WTC11 (cell line): ENCODE measurements at regions not wholly inside any gene's neighbourhood (a gene's known extent, or its start where the extent isn't known, plus 50 kb on each side); places are given as distances from the start of the nearest gene placed in this dataset.

Experiments
- ATAC-seq: fragments of 200-7000 bp; cut with Tn5 transposase; 2 replicates; pipeline ENCODE4 v1.10.0; 2021; ENCODE audit warnings: mild to moderate bottlenecking, moderate library complexity
- CTCF ChIA-PET: fragments of 300-600 bp; sonication (Branson Sonifier 250); formaldehyde crosslinking; loops from one replicate; lab custom pipeline; 2021; ENCODE audit warnings: antibody characterized with exemption; lab: Charles Lee
- POLR2A ChIA-PET: fragments of 350-600 bp; sonication (Branson Sonifier 250); formaldehyde crosslinking; loops from one replicate; lab custom pipeline; 2021; ENCODE audit warnings: antibody characterized with exemption; lab: Charles Lee
- DNase-seq: peaks from one replicate; pipeline ENCODE4 v3.0.0; 2021; ENCODE audit warnings: low spot score
- H3K27ac Mint-ChIP-seq: 2 replicates; pipeline ENCODE4 v1.8.0; 2021; ENCODE audit warnings: mixed read lengths
- H3K27me3 Mint-ChIP-seq: 2 replicates; pipeline ENCODE4 v1.8.0; 2021; ENCODE audit warnings: low read depth, mild to moderate bottlenecking, moderate library complexity, mixed read lengths
- H3K36me3 Mint-ChIP-seq: 2 replicates; pipeline ENCODE4 v1.8.0; 2021; ENCODE audit warnings: mixed read lengths
- H3K4me1 Mint-ChIP-seq: 2 replicates; pipeline ENCODE4 v1.8.0; 2022; ENCODE audit warnings: mixed read lengths
- H3K4me3 Mint-ChIP-seq: 2 replicates; pipeline ENCODE4 v1.8.0; 2021; ENCODE audit warnings: mild to moderate bottlenecking, moderate library complexity, mixed read lengths
- H3K9me3 Mint-ChIP-seq: 2 replicates; pipeline ENCODE4 v1.8.0; 2021; ENCODE audit warnings: mixed read lengths
- CTCF ChIP-seq: fragments of 200-600 bp; IDR thresholded peaks from 2 replicates; pipeline ENCODE4 v1.8.0; 2022; ENCODE audit warnings: antibody characterized with exemption
- EMX1 ChIP-seq: fragments of 250-450 bp; sonication (Bioruptor Pico); IDR thresholded peaks from 2 replicates; pipeline ENCODE4 v1.8.0; 2021; ENCODE audit warnings: mild to moderate bottlenecking
- ESRRA ChIP-seq: sonication (generic); formaldehyde crosslinking; IDR thresholded peaks from 2 replicates; pipeline ENCODE4 v1.8.1; 2022; ENCODE audit warnings: mild to moderate bottlenecking, missing genetic modification reagents, borderline replicate concordance
- FOXP4 ChIP-seq: sonication (generic); formaldehyde crosslinking; IDR thresholded peaks from 2 replicates; pipeline ENCODE4 v1.8.0; 2022; ENCODE audit warnings: mild to moderate bottlenecking, missing genetic modification reagents
- GRHL2 ChIP-seq: fragments of 250-450 bp; sonication (Bioruptor Pico); IDR thresholded peaks from 2 replicates; pipeline ENCODE4 v1.8.0; 2022; ENCODE audit warnings: mild to moderate bottlenecking, moderate library complexity; ENCODE audit not compliant: insufficient replicate concordance, severe bottlenecking
- IRF2 ChIP-seq: sonication (generic); formaldehyde crosslinking; IDR thresholded peaks from 2 replicates; pipeline ENCODE4 v1.8.0; 2022; ENCODE audit warnings: low read depth, missing genetic modification reagents, borderline replicate concordance
- MXD4 ChIP-seq: fragments of 250-450 bp; sonication (Bioruptor Pico); IDR thresholded peaks from 2 replicates; pipeline ENCODE4 v1.8.0; 2021; ENCODE audit warnings: mild to moderate bottlenecking, moderate library complexity, borderline replicate concordance
- OVOL2 ChIP-seq: fragments of 250-450 bp; sonication (Bioruptor Pico); IDR thresholded peaks from 2 replicates; pipeline ENCODE4 v1.9.0; 2021; ENCODE audit warnings: mild to moderate bottlenecking, borderline replicate concordance
- PREB ChIP-seq: sonication (generic); formaldehyde crosslinking; IDR thresholded peaks from 2 replicates; pipeline ENCODE4 v1.8.1; 2022; ENCODE audit warnings: mild to moderate bottlenecking, missing genetic modification reagents, moderate library complexity, borderline replicate concordance
- STAT6 ChIP-seq: sonication (generic); formaldehyde crosslinking; conservative IDR thresholded peaks from 2 replicates; pipeline ENCODE4 v1.8.1; 2023; ENCODE audit warnings: mild to moderate bottlenecking, low read depth, missing genetic modification reagents, moderate library complexity
- ZBTB21 ChIP-seq: sonication (generic); formaldehyde crosslinking; IDR thresholded peaks from 2 replicates; pipeline ENCODE4 v1.8.1; 2023; ENCODE audit warnings: mild to moderate bottlenecking, missing genetic modification reagents, borderline replicate concordance
- TF ChIP-seq, protein P1 (sequence below): sonication (generic); formaldehyde crosslinking; IDR thresholded peaks from 2 replicates; pipeline ENCODE4 v1.8.1; 2023; ENCODE audit warnings: mild to moderate bottlenecking, missing genetic modification reagents
- TF ChIP-seq, protein P2 (sequence below): sonication (generic); formaldehyde crosslinking; IDR thresholded peaks from 2 replicates; pipeline ENCODE4 v1.8.0; 2022; ENCODE audit warnings: missing genetic modification reagents

- ATAC-seq, result no peak
- no peaks in the 10 kb centered on the region for H3K36me3 Mint-ChIP-seq
- peaks cover 24% of the 10 kb centered on the region for H3K4me1 Mint-ChIP-seq
- H3K9me3 Mint-ChIP-seq, result no peaks in the 10 kb centered on the region
- CTCF ChIA-PET, result no interaction called here
- no peak for DNase-seq
- no peak overlapping the region for H3K27ac Mint-ChIP-seq
- no peak for TF ChIP-seq FOXP4 (CRISPR knock-in tag)
- no peak for TF ChIP-seq OVOL2 (CRISPR knock-in tag)
- TF ChIP-seq ZBTB21 (CRISPR knock-in tag), result no peak
- TF ChIP-seq, protein P1, sequence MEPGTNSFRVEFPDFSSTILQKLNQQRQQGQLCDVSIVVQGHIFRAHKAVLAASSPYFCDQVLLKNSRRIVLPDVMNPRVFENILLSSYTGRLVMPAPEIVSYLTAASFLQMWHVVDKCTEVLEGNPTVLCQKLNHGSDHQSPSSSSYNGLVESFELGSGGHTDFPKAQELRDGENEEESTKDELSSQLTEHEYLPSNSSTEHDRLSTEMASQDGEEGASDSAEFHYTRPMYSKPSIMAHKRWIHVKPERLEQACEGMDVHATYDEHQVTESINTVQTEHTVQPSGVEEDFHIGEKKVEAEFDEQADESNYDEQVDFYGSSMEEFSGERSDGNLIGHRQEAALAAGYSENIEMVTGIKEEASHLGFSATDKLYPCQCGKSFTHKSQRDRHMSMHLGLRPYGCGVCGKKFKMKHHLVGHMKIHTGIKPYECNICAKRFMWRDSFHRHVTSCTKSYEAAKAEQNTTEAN, result no peak
- no peak for TF ChIP-seq IRF2
- TF ChIP-seq CTCF, result no peak
- TF ChIP-seq, protein P2, sequence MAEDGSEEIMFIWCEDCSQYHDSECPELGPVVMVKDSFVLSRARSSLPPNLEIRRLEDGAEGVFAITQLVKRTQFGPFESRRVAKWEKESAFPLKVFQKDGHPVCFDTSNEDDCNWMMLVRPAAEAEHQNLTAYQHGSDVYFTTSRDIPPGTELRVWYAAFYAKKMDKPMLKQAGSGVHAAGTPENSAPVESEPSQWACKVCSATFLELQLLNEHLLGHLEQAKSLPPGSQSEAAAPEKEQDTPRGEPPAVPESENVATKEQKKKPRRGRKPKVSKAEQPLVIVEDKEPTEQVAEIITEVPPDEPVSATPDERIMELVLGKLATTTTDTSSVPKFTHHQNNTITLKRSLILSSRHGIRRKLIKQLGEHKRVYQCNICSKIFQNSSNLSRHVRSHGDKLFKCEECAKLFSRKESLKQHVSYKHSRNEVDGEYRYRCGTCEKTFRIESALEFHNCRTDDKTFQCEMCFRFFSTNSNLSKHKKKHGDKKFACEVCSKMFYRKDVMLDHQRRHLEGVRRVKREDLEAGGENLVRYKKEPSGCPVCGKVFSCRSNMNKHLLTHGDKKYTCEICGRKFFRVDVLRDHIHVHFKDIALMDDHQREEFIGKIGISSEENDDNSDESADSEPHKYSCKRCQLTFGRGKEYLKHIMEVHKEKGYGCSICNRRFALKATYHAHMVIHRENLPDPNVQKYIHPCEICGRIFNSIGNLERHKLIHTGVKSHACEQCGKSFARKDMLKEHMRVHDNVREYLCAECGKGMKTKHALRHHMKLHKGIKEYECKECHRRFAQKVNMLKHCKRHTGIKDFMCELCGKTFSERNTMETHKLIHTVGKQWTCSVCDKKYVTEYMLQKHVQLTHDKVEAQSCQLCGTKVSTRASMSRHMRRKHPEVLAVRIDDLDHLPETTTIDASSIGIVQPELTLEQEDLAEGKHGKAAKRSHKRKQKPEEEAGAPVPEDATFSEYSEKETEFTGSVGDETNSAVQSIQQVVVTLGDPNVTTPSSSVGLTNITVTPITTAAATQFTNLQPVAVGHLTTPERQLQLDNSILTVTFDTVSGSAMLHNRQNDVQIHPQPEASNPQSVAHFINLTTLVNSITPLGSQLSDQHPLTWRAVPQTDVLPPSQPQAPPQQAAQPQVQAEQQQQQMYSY (CRISPR knock-in tag), result no peak
- TF ChIP-seq STAT6 (CRISPR knock-in tag), result no peak
- TF ChIP-seq EMX1 (CRISPR knock-in tag), result no peak
- TF ChIP-seq ESRRA (CRISPR knock-in tag), result no peak
- TF ChIP-seq GRHL2, result no peak
- no peak for TF ChIP-seq MXD4 (CRISPR knock-in tag)
- POLR2A ChIA-PET, result interaction anchor here (0.6 kb wide), 1 partner anchor 18 kb away, joined by 3 read pairs; no protein-coding TSS in a partner anchor
- H3K27me3 Mint-ChIP-seq, result no peaks in the 10 kb centered on the region
- H3K4me3 Mint-ChIP-seq, result no peak overlapping the region
These were observed 134.8 kb downstream of the LACC1 start for GRCh38 chr13:44014501-44014900.

GRCh38 chr13:44015118-44015517 is 135.4 kb downstream of the LACC1 start:
- peaks cover 24% of the 10 kb centered on the region for H3K4me1 Mint-ChIP-seq
- no peak overlapping the region for H3K4me3 Mint-ChIP-seq
- POLR2A ChIA-PET, result no interaction called here
- CTCF ChIA-PET, result no interaction called here
- H3K36me3 Mint-ChIP-seq, result no peaks in the 10 kb centered on the region
- TF ChIP-seq PREB (CRISPR knock-in tag), result no peak
- DNase-seq, result no peak
- no peaks in the 10 kb centered on the region for H3K9me3 Mint-ChIP-seq
- no peaks in the 10 kb centered on the region for H3K27me3 Mint-ChIP-seq
- no peak for ATAC-seq
- H3K27ac Mint-ChIP-seq, result no peak overlapping the region
